ENCODE measurements at regions not wholly inside any gene's neighbourhood (a gene's known extent, or its start where the extent isn't known, plus 50 kb on each side); places are given as distances from the start of the nearest gene placed in this dataset.

- no peak for TF ChIP-seq CTCF (IDR thresholded peaks at IDR 0.05)
- no peaks in the 10 kb centered on the region for H3K27me3 ChIP-seq (ENCODE audit: control insufficient read depth, insufficient read depth, low read length)
- H3K4me1 ChIP-seq (ENCODE audit: control insufficient read depth, insufficient read depth, low read length), result no peaks in the 10 kb centered on the region
- no peak overlapping the region for H3K4me3 ChIP-seq (ENCODE audit: low read length)
- Mint-ChIP-seq H3K4me1 (no peaks in the 10 kb centered on the region), H3K36me3 (no peaks in the 10 kb centered on the region), H3K4me3 (no peak overlapping the region), H3K27ac (no peak overlapping the region), H3K27me3 (ENCODE audit: low read depth in 2 of 2) (peaks cover 15 to 21% of the 10 kb centered on the region in 2 donors), H3K9me3 (no peaks in the 10 kb centered on the region)
- 96% methylated on average over 9 of the region's 9 CpGs for WGBS (ENCODE audit: insufficient coverage)
- no peak overlapping the region for H3K27ac ChIP-seq (ENCODE audit: low read length)
- H3K36me3 ChIP-seq (ENCODE audit: control insufficient read depth, insufficient read depth, low read length), result no peaks in the 10 kb centered on the region
- intact Hi-C loops (cut with micrococcal nuclease), result no loop called here
- H3K9me3 ChIP-seq (ENCODE audit: control insufficient read depth, insufficient read depth, low read length), result no peaks in the 10 kb centered on the region
- no peak for ATAC-seq
- DNase-seq, result no peak
Measured at GRCh38 chr10:71028066-71028465, 139.7 kb upstream of the PCBD1 start.

DNA sequence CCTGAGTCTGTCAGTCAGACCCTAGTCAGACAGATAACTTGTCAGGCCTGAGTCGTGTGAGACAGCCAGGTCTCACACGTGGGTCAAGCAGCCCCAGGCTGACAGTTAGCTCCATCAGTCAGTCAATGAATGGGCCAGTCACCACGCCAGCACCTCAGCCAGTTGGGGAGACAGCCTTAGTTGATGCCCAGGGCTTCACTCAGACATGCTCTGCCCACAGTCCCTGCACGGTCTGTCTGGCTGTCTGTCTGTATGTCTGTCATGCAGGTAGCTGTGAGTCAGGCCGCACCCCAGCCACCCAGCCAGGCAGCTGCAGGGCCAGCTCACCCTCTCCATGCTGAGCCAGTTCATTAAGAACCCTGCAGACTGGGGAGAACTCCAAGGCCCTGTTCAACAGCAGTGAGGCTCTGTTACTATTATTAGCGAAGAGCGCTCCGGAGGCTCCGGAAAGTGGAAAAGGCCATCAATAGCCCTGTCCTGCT, 141.1 kb upstream of the PCBD1 start:
- intact Hi-C loops (cut with micrococcal nuclease), result no loop called here
- no peaks in the 10 kb centered on the region for H3K36me3 ChIP-seq (ENCODE audit: control insufficient read depth, insufficient read depth, low read length)
- no peaks in the 10 kb centered on the region for H3K9me3 Mint-ChIP-seq
- H3K27ac Mint-ChIP-seq, result no peak overlapping the region
- H3K36me3 Mint-ChIP-seq, result no peaks in the 10 kb centered on the region
- no peaks in the 10 kb centered on the region for H3K4me1 Mint-ChIP-seq
- no peaks in the 10 kb centered on the region for H3K27me3 ChIP-seq (ENCODE audit: control insufficient read depth, insufficient read depth, low read length)
- no peak for TF ChIP-seq CTCF (IDR thresholded peaks at IDR 0.05)
- no peaks in the 10 kb centered on the region for H3K4me1 ChIP-seq (ENCODE audit: control insufficient read depth, insufficient read depth, low read length)
- no peak overlapping the region for H3K4me3 ChIP-seq (ENCODE audit: low read length)
- no peak overlapping the region for H3K4me3 Mint-ChIP-seq
- WGBS (ENCODE audit: insufficient coverage), result 89% methylated on average over 9 of the region's 9 CpGs
- peaks cover 15% of the 10 kb centered on the region in 2 donors for H3K27me3 Mint-ChIP-seq (ENCODE audit: low read depth in 2 of 2)
- H3K9me3 ChIP-seq (ENCODE audit: control insufficient read depth, insufficient read depth, low read length), result no peaks in the 10 kb centered on the region
- DNase-seq (no peak), ATAC-seq (no peak)
- no peak overlapping the region for H3K27ac ChIP-seq (ENCODE audit: low read length)

- H3K4me3 Mint-ChIP-seq, result no peak overlapping the region
- Histone ChIP-seq H3K27me3 (ENCODE audit: control insufficient read depth, insufficient read depth, low read length) (no peaks in the 10 kb centered on the region), H3K4me1 (ENCODE audit: control insufficient read depth, insufficient read depth, low read length) (no peaks in the 10 kb centered on the region), H3K27ac (ENCODE audit: low read length) (no peak overlapping the region), H3K4me3 (ENCODE audit: low read length) (no peak overlapping the region), H3K9me3 (ENCODE audit: control insufficient read depth, insufficient read depth, low read length) (no peaks in the 10 kb centered on the region), H3K36me3 (ENCODE audit: control insufficient read depth, insufficient read depth, low read length) (no peaks in the 10 kb centered on the region)
- ATAC-seq, result no peak
- intact Hi-C loops (cut with micrococcal nuclease), result no loop called here
- DNase-seq, result no peak
- H3K4me1 Mint-ChIP-seq, result no peaks in the 10 kb centered on the region
- H3K27ac Mint-ChIP-seq, result no peak overlapping the region
- 88% methylated on average over 8 of the region's 10 CpGs for WGBS (ENCODE audit: insufficient coverage)
- no peaks in the 10 kb centered on the region for H3K36me3 Mint-ChIP-seq
- no peak for TF ChIP-seq CTCF (IDR thresholded peaks at IDR 0.05)
- no peaks in the 10 kb centered on the region for H3K9me3 Mint-ChIP-seq
- H3K27me3 Mint-ChIP-seq (ENCODE audit: low read depth in 2 of 2), result peaks cover 15% of the 10 kb centered on the region in 2 donors
Measured at GRCh38 chr10:71029907-71030306, 141.5 kb upstream of the PCBD1 start.

GRCh38 chr10:71031026-71031425, 142.7 kb upstream of the PCBD1 start:
- no peak for TF ChIP-seq CTCF (IDR thresholded peaks at IDR 0.05)
- Mint-ChIP-seq H3K4me3 (no peak overlapping the region), H3K27ac (no peak overlapping the region), H3K4me1 (no peaks in the 10 kb centered on the region), H3K27me3 (ENCODE audit: low read depth in 2 of 2) (peaks cover 11 to 15% of the 10 kb centered on the region in 2 donors), H3K36me3 (no peaks in the 10 kb centered on the region), H3K9me3 (no peaks in the 10 kb centered on the region)
- Histone ChIP-seq H3K27me3 (ENCODE audit: control insufficient read depth, insufficient read depth, low read length) (no peaks in the 10 kb centered on the region), H3K27ac (ENCODE audit: low read length) (no peak overlapping the region), H3K9me3 (ENCODE audit: control insufficient read depth, insufficient read depth, low read length) (no peaks in the 10 kb centered on the region), H3K4me3 (ENCODE audit: low read length) (no peak overlapping the region), H3K4me1 (ENCODE audit: control insufficient read depth, insufficient read depth, low read length) (no peaks in the 10 kb centered on the region), H3K36me3 (ENCODE audit: control insufficient read depth, insufficient read depth, low read length) (no peaks in the 10 kb centered on the region)
- 85% methylated on average over 4 of the region's 4 CpGs for WGBS (ENCODE audit: insufficient coverage)
- ATAC-seq (no peak), DNase-seq (no peak)
- intact Hi-C loops (cut with micrococcal nuclease), result no loop called here
